ENCODE measurements at regions not wholly inside any gene's neighbourhood (a gene's known extent, or its start where the extent isn't known, plus 50 kb on each side); places are given as distances from the start of the nearest gene placed in this dataset.
"Not testable (repeated sequence)": the region's sequence is repeated elsewhere in the genome, so short reads cannot be mapped to it uniquely, and the experiment has no call there.

- 94 to 97% methylated on average over 21 of the region's 21 CpGs for WGBS, 2 experiments
- not testable (repeated sequence) for H3K4me3 ChIP-seq (ENCODE audit: insufficient read depth, low read depth, low read length); H3K36me3 ChIP-seq (ENCODE audit: control insufficient read depth, insufficient read depth, low read length)
Observed at GRCh38 chr11:39311888-39312287, 2147.6 kb downstream of the LRRC4C start.

GRCh38 chr11:39304586-39304985, 2154.9 kb downstream of the LRRC4C start:
- Histone ChIP-seq H3K4me3 (ENCODE audit: insufficient read depth, low read depth, low read length) (no peak overlapping the region), H3K4me1 (ENCODE audit: control insufficient read depth, insufficient read depth, low read length) (no peaks in the 10 kb centered on the region)
- 86 to 100% methylated on average over 1 of the region's 1 CpG for WGBS, 2 experiments

More at GRCh38 chr11:39311888-39312287, 2147.6 kb downstream of the LRRC4C start:
- not testable (repeated sequence) for H3K27ac ChIP-seq (ENCODE audit: insufficient read depth, low read depth, low read length, poor library complexity, severe bottlenecking); H3K27me3 ChIP-seq (ENCODE audit: control insufficient read depth, insufficient read depth, low read length, poor library complexity, severe bottlenecking); H3K9me3 ChIP-seq (ENCODE audit: control insufficient read depth, low read length); H3K4me1 ChIP-seq (ENCODE audit: control insufficient read depth, insufficient read depth, low read length)

GRCh38 chr11:39294648-39295047, 2164.8 kb downstream of the LRRC4C start:
- H3K4me3 ChIP-seq (ENCODE audit: insufficient read depth, low read depth, low read length), result no peak overlapping the region
- no peak overlapping the region for H3K27ac ChIP-seq (ENCODE audit: insufficient read depth, low read depth, low read length, poor library complexity, severe bottlenecking)
- no peaks in the 10 kb centered on the region for H3K9me3 ChIP-seq (ENCODE audit: control insufficient read depth, low read length)
- WGBS, 2 experiments, result no CpG with 5 or more reads among the region's 1 CpG
- no peaks in the 10 kb centered on the region for H3K4me1 ChIP-seq (ENCODE audit: control insufficient read depth, insufficient read depth, low read length)
- H3K36me3 ChIP-seq (ENCODE audit: control insufficient read depth, insufficient read depth, low read length), result no peaks in the 10 kb centered on the region
- H3K27me3 ChIP-seq (ENCODE audit: control insufficient read depth, insufficient read depth, low read length, poor library complexity, severe bottlenecking), result no peaks in the 10 kb centered on the region

More at GRCh38 chr11:39304586-39304985, 2154.9 kb downstream of the LRRC4C start:
- Histone ChIP-seq H3K27ac (ENCODE audit: insufficient read depth, low read depth, low read length, poor library complexity, severe bottlenecking) (no peak overlapping the region), H3K9me3 (ENCODE audit: control insufficient read depth, low read length) (no peaks in the 10 kb centered on the region), H3K27me3 (ENCODE audit: control insufficient read depth, insufficient read depth, low read length, poor library complexity, severe bottlenecking) (no peaks in the 10 kb centered on the region), H3K36me3 (ENCODE audit: control insufficient read depth, insufficient read depth, low read length) (no peaks in the 10 kb centered on the region)

GRCh38 chr11:39288011-39288410, 2171.4 kb downstream of the LRRC4C start:
- no peaks in the 10 kb centered on the region for H3K27me3 ChIP-seq (ENCODE audit: control insufficient read depth, insufficient read depth, low read length, poor library complexity, severe bottlenecking)
- WGBS, 2 experiments, result 91% methylated on average over 4 of the region's 4 CpGs
- no peak overlapping the region for H3K4me3 ChIP-seq (ENCODE audit: insufficient read depth, low read depth, low read length)
- H3K4me1 ChIP-seq (ENCODE audit: control insufficient read depth, insufficient read depth, low read length), result no peaks in the 10 kb centered on the region
- no peaks in the 10 kb centered on the region for H3K36me3 ChIP-seq (ENCODE audit: control insufficient read depth, insufficient read depth, low read length)
- no peak overlapping the region for H3K27ac ChIP-seq (ENCODE audit: insufficient read depth, low read depth, low read length, poor library complexity, severe bottlenecking)
- no peaks in the 10 kb centered on the region for H3K9me3 ChIP-seq (ENCODE audit: control insufficient read depth, low read length)

DNA sequence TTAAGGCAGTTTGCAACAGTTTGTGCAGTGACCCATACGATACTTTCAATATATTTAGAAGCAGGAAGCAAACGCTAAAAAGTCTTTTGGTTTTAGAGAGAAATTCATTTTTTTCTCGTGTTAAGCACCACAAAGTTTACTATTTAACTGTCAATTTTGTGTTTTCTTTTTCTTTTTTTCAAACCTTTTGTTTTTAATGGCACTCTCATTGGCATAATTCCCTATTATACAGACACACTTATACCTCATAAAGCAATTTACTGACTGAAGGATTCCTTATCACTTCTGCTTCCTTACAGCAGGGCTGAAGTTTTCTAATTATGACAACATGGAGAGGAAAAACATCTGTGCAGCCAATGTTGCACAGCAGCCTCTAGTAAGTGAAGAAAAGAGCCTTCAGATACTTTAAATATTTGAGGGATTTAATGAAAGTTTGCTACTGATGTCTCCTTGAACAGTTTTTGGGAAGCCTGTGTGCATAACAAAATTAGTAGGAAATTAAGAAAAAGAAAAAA, 2191.2 kb downstream of the LRRC4C start:
- Histone ChIP-seq H3K36me3 (ENCODE audit: control insufficient read depth, insufficient read depth, low read length) (no peaks in the 10 kb centered on the region), H3K27ac (ENCODE audit: insufficient read depth, low read depth, low read length, poor library complexity, severe bottlenecking) (no peak overlapping the region), H3K27me3 (ENCODE audit: control insufficient read depth, insufficient read depth, low read length, poor library complexity, severe bottlenecking) (no peaks in the 10 kb centered on the region), H3K4me3 (ENCODE audit: insufficient read depth, low read depth, low read length) (no peak overlapping the region), H3K9me3 (ENCODE audit: control insufficient read depth, low read length) (no peaks in the 10 kb centered on the region), H3K4me1 (ENCODE audit: control insufficient read depth, insufficient read depth, low read length) (no peaks in the 10 kb centered on the region)
- 94 to 100% methylated on average over 3 of the region's 3 CpGs for WGBS, 2 experiments

- H3K27ac ChIP-seq (ENCODE audit: insufficient read depth, low read depth, low read length, poor library complexity, severe bottlenecking), result no peak overlapping the region
- no peaks in the 10 kb centered on the region for H3K4me1 ChIP-seq (ENCODE audit: control insufficient read depth, insufficient read depth, low read length)
- H3K36me3 ChIP-seq (ENCODE audit: control insufficient read depth, insufficient read depth, low read length), result no peaks in the 10 kb centered on the region
- H3K9me3 ChIP-seq (ENCODE audit: control insufficient read depth, low read length), result no peaks in the 10 kb centered on the region
- 95 to 97% methylated on average over 1 of the region's 1 CpG for WGBS, 2 experiments
- H3K27me3 ChIP-seq (ENCODE audit: control insufficient read depth, insufficient read depth, low read length, poor library complexity, severe bottlenecking), result no peaks in the 10 kb centered on the region
- H3K4me3 ChIP-seq (ENCODE audit: insufficient read depth, low read depth, low read length), result no peak overlapping the region
Observed at GRCh38 chr11:39255648-39256047, 2203.8 kb downstream of the LRRC4C start.

- Histone ChIP-seq H3K4me1 (ENCODE audit: control insufficient read depth, insufficient read depth, low read length) (no peaks in the 10 kb centered on the region), H3K27ac (ENCODE audit: insufficient read depth, low read depth, low read length, poor library complexity, severe bottlenecking) (no peak overlapping the region), H3K4me3 (ENCODE audit: insufficient read depth, low read depth, low read length) (no peak overlapping the region), H3K36me3 (ENCODE audit: control insufficient read depth, insufficient read depth, low read length) (no peaks in the 10 kb centered on the region), H3K9me3 (ENCODE audit: control insufficient read depth, low read length) (no peaks in the 10 kb centered on the region), H3K27me3 (ENCODE audit: control insufficient read depth, insufficient read depth, low read length, poor library complexity, severe bottlenecking) (no peaks in the 10 kb centered on the region)
- 91 to 100% methylated on average over 2 to 3 of the region's 3 CpGs for WGBS, 2 experiments
Observed at GRCh38 chr11:39249566-39250365, 2209.7 kb downstream of the LRRC4C start.

DNA sequence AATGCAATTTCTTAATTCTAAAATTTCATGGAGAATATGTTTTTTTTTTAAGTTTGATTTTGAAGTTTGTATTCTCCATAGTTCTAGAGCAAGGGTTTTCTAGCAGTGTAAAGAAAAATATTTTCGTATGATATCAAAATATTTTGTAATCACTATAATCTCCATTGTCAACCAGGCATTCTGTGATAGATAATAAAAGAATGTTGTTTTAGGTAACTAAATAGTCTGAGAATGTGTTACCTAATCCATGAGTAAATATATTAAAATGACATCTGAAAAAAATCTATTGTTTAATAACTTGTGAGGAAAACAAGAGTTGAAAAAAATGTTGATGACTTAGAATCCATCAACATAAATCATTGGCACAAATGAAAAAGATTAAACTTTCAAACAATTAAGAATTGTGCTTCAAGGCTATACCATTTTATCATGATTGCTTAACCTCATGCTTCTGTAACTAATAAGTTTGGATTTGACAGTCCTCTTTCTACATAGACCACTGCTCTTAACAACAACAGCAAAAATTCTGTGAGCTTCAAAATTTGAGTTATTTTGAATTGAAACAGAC, 2211.8 kb downstream of the LRRC4C start:
- H3K4me3 ChIP-seq (ENCODE audit: insufficient read depth, low read depth, low read length), result no peak overlapping the region
- H3K9me3 ChIP-seq (ENCODE audit: control insufficient read depth, low read length), result no peaks in the 10 kb centered on the region
- no peaks in the 10 kb centered on the region for H3K4me1 ChIP-seq (ENCODE audit: control insufficient read depth, insufficient read depth, low read length)
- no peak overlapping the region for H3K27ac ChIP-seq (ENCODE audit: insufficient read depth, low read depth, low read length, poor library complexity, severe bottlenecking)
- H3K36me3 ChIP-seq (ENCODE audit: control insufficient read depth, insufficient read depth, low read length), result no peaks in the 10 kb centered on the region
- WGBS, 2 experiments, result no CpG with 5 or more reads among the region's 1 CpG
- no peaks in the 10 kb centered on the region for H3K27me3 ChIP-seq (ENCODE audit: control insufficient read depth, insufficient read depth, low read length, poor library complexity, severe bottlenecking)

GRCh38 chr11:39239553-39239952, 2219.9 kb downstream of the LRRC4C start:
- no peak overlapping the region for H3K27ac ChIP-seq (ENCODE audit: insufficient read depth, low read depth, low read length, poor library complexity, severe bottlenecking)
- no peaks in the 10 kb centered on the region for H3K27me3 ChIP-seq (ENCODE audit: control insufficient read depth, insufficient read depth, low read length, poor library complexity, severe bottlenecking)
- H3K4me3 ChIP-seq (ENCODE audit: insufficient read depth, low read depth, low read length), result no peak overlapping the region
- no peaks in the 10 kb centered on the region for H3K9me3 ChIP-seq (ENCODE audit: control insufficient read depth, low read length)
- WGBS, 2 experiments, result 100% methylated on average over 1 of the region's 3 CpGs
- no peaks in the 10 kb centered on the region for H3K4me1 ChIP-seq (ENCODE audit: control insufficient read depth, insufficient read depth, low read length)
- H3K36me3 ChIP-seq (ENCODE audit: control insufficient read depth, insufficient read depth, low read length), result no peaks in the 10 kb centered on the region

- H3K4me3 ChIP-seq (ENCODE audit: insufficient read depth, low read depth, low read length), result no peak overlapping the region
- H3K27ac ChIP-seq (ENCODE audit: insufficient read depth, low read depth, low read length, poor library complexity, severe bottlenecking), result no peak overlapping the region
- H3K27me3 ChIP-seq (ENCODE audit: control insufficient read depth, insufficient read depth, low read length, poor library complexity, severe bottlenecking), result no peaks in the 10 kb centered on the region
- H3K4me1 ChIP-seq (ENCODE audit: control insufficient read depth, insufficient read depth, low read length), result no peaks in the 10 kb centered on the region
- H3K9me3 ChIP-seq (ENCODE audit: control insufficient read depth, low read length), result no peaks in the 10 kb centered on the region
- 88% methylated on average over 1 of the region's 1 CpG; no CpG with 5 or more reads in 1 of the 2 experiments for WGBS, 2 experiments
- no peaks in the 10 kb centered on the region for H3K36me3 ChIP-seq (ENCODE audit: control insufficient read depth, insufficient read depth, low read length)
Observed at GRCh38 chr11:39236916-39237315, 2222.5 kb downstream of the LRRC4C start.
